Astrocyte (in vitro differentiated cells and primary cell): ENCODE measurements at regions not wholly inside any gene's neighbourhood (a gene's known extent, or its start where the extent isn't known, plus 50 kb on each side); places are given as distances from the start of the nearest gene placed in this dataset.

Experiments used
- DNase-seq: peaks from one replicate; pipeline ENCODE4 v3.0.0-alpha.2; 2010; ENCODE audit warnings: low read depth
- FAIRE-seq: peaks from 2 replicates; lab custom pipeline; 2011; peaks lifted over from hg19 to GRCh38; lab: Jason Lieb, UNC
- H2AFZ ChIP-seq: 2 replicates; pipeline ENCODE4 v1.6.0; 2012; ENCODE audit warnings: low read depth, low read length, inconsistent platforms
- H3K27ac ChIP-seq: 2 replicates; pipeline ENCODE4 v1.5.1; 2011; ENCODE audit warnings: low read depth, low read length, inconsistent platforms
- H3K27me3 ChIP-seq: 2 replicates; pipeline ENCODE4 v1.6.0; 2011; ENCODE audit warnings: low read length, inconsistent platforms; ENCODE audit not compliant: insufficient read depth
- H3K36me3 ChIP-seq: 2 replicates; pipeline ENCODE4 v1.5.1; 2011; ENCODE audit warnings: low read length, inconsistent platforms; ENCODE audit not compliant: insufficient read depth
- H3K4me1 ChIP-seq: 2 replicates; pipeline ENCODE4 v1.5.1; 2011; ENCODE audit warnings: low read length, inconsistent platforms; ENCODE audit not compliant: insufficient read depth
- H3K4me2 ChIP-seq: 2 replicates; pipeline ENCODE4 v1.6.0; 2012; ENCODE audit warnings: low read length, inconsistent platforms
- H3K4me3 ChIP-seq: 2 replicates; pipeline ENCODE4 v1.5.1; 2011; ENCODE audit warnings: low read depth, mild to moderate bottlenecking, low read length, inconsistent platforms; ENCODE audit not compliant: insufficient read depth
- H3K79me2 ChIP-seq: 2 replicates; pipeline ENCODE4 v1.6.0; 2012; ENCODE audit warnings: mild to moderate bottlenecking, low read length, inconsistent platforms; ENCODE audit not compliant: insufficient read depth
- H3K9ac ChIP-seq: 2 replicates; pipeline ENCODE4 v1.6.0; 2012; ENCODE audit warnings: mild to moderate bottlenecking, low read length, inconsistent platforms
- H3K9me3 ChIP-seq: 2 replicates; pipeline ENCODE4 v1.5.1; 2012; ENCODE audit warnings: low read depth, mild to moderate bottlenecking, low read length, inconsistent platforms; ENCODE audit not compliant: insufficient read depth
- H4K20me1 ChIP-seq: 2 replicates; pipeline ENCODE4 v1.6.0; 2012; ENCODE audit warnings: low read length, inconsistent platforms; ENCODE audit not compliant: insufficient read depth
- H3K27ac Mint-ChIP-seq: one replicate; pipeline ENCODE4 v1.8.0; 2021; ENCODE audit warnings: mild to moderate bottlenecking, mixed read lengths; ENCODE audit not compliant: unreplicated experiment
- H3K27me3 Mint-ChIP-seq: one replicate; pipeline ENCODE4 v1.8.0; 2021; ENCODE audit warnings: low read depth, mixed read lengths; ENCODE audit not compliant: unreplicated experiment
- H3K36me3 Mint-ChIP-seq: one replicate; pipeline ENCODE4 v1.8.0; 2021; ENCODE audit warnings: low read depth, mixed read lengths; ENCODE audit not compliant: unreplicated experiment
- H3K4me1 Mint-ChIP-seq: one replicate; pipeline ENCODE4 v1.8.0; 2021; ENCODE audit warnings: low read depth, mixed read lengths; ENCODE audit not compliant: unreplicated experiment
- H3K4me3 Mint-ChIP-seq: one replicate; pipeline ENCODE4 v1.8.0; 2021; ENCODE audit warnings: mild to moderate bottlenecking, moderate library complexity, mixed read lengths; ENCODE audit not compliant: unreplicated experiment
- H3K9me3 Mint-ChIP-seq: one replicate; pipeline ENCODE4 v1.8.0; 2021; ENCODE audit warnings: mild to moderate bottlenecking, mixed read lengths; ENCODE audit not compliant: unreplicated experiment
- EZH2 ChIP-seq: IDR thresholded peaks from 2 replicates; pipeline ENCODE4 v1.6.1; 2012; ENCODE audit warnings: mild to moderate bottlenecking, low read length, inconsistent platforms; ENCODE audit not compliant: insufficient read depth
- TF ChIP-seq, protein P1 (sequence below): IDR thresholded peaks from 2 replicates; pipeline ENCODE4 v1.5.1; 2011; ENCODE audit warnings: low read depth, mild to moderate bottlenecking, inconsistent platforms, low read length, moderate library complexity; ENCODE audit not compliant: insufficient read depth

DNA sequence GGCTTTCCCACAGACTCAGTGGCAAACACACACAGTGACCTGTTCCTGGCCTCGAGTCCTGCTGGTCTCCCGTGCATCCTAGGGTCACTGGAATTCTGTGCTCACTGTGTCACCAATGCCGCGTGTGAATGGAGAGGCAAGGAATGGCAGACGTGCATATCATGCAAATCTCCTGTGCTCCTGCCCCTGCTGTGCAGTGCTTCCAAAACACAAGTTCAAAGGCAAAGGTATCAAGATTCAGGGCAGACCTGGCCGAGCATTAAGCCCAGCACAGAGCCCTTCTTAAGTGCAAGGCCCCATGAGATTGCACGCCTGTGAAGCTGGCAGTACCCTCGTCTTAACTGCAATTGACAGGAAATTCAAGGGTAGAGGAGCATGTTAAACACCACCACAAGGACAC is 129.1 kb downstream of the NDUFA10 start:
- no peaks in the 10 kb centered on the region for H4K20me1 ChIP-seq
- no peak for TF ChIP-seq EZH2
- TF ChIP-seq, protein P1, sequence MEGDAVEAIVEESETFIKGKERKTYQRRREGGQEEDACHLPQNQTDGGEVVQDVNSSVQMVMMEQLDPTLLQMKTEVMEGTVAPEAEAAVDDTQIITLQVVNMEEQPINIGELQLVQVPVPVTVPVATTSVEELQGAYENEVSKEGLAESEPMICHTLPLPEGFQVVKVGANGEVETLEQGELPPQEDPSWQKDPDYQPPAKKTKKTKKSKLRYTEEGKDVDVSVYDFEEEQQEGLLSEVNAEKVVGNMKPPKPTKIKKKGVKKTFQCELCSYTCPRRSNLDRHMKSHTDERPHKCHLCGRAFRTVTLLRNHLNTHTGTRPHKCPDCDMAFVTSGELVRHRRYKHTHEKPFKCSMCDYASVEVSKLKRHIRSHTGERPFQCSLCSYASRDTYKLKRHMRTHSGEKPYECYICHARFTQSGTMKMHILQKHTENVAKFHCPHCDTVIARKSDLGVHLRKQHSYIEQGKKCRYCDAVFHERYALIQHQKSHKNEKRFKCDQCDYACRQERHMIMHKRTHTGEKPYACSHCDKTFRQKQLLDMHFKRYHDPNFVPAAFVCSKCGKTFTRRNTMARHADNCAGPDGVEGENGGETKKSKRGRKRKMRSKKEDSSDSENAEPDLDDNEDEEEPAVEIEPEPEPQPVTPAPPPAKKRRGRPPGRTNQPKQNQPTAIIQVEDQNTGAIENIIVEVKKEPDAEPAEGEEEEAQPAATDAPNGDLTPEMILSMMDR = no peak
- H3K4me3 ChIP-seq = no peak overlapping the region
- H3K9ac ChIP-seq = no peak overlapping the region
- Mint-ChIP-seq H3K27me3 (peaks cover 48% of the 10 kb centered on the region), H3K36me3 (no peaks in the 10 kb centered on the region), H3K9me3 (peaks cover 9% of the 10 kb centered on the region), H3K4me1 (no peaks in the 10 kb centered on the region), H3K4me3 (no peak overlapping the region), H3K27ac (no peak overlapping the region)
- FAIRE-seq (no peak), DNase-seq (no peak)
- no peaks in the 10 kb centered on the region for H3K9me3 ChIP-seq
- H3K4me1 ChIP-seq = no peaks in the 10 kb centered on the region
- no peak overlapping the region for H2AFZ ChIP-seq
- H3K27ac ChIP-seq = no peak overlapping the region
- no peaks in the 10 kb centered on the region for H3K36me3 ChIP-seq
- no peaks in the 10 kb centered on the region for H3K79me2 ChIP-seq
- peaks cover 2% of the 10 kb centered on the region for H3K27me3 ChIP-seq
- no peak overlapping the region for H3K4me2 ChIP-seq

GRCh38 chr2:239895669-239896068 is 129.5 kb downstream of the NDUFA10 start:
- H3K9me3 ChIP-seq = no peaks in the 10 kb centered on the region
- H3K4me3 Mint-ChIP-seq = no peak overlapping the region
- no peaks in the 10 kb centered on the region for H3K36me3 Mint-ChIP-seq
- no peak for FAIRE-seq
- H4K20me1 ChIP-seq = no peaks in the 10 kb centered on the region
- H3K27me3 Mint-ChIP-seq = peaks cover 44% of the 10 kb centered on the region
- no peak overlapping the region for H3K4me2 ChIP-seq
- H3K27me3 ChIP-seq = peaks cover 2% of the 10 kb centered on the region
- H3K4me1 ChIP-seq = no peaks in the 10 kb centered on the region
- no peak overlapping the region for H3K9ac ChIP-seq
- no peak for DNase-seq
- no peaks in the 10 kb centered on the region for H3K4me1 Mint-ChIP-seq
- H2AFZ ChIP-seq = no peak overlapping the region
- TF ChIP-seq EZH2 = no peak
- TF ChIP-seq, protein P1 = no peak
- H3K36me3 ChIP-seq = no peaks in the 10 kb centered on the region
- H3K79me2 ChIP-seq = no peaks in the 10 kb centered on the region
- H3K9me3 Mint-ChIP-seq = peaks cover 9% of the 10 kb centered on the region
- no peak overlapping the region for H3K27ac Mint-ChIP-seq
- no peak overlapping the region for H3K4me3 ChIP-seq
- no peak overlapping the region for H3K27ac ChIP-seq

- Mint-ChIP-seq H3K36me3 (no peaks in the 10 kb centered on the region), H3K27me3 (peaks cover 42% of the 10 kb centered on the region), H3K27ac (no peak overlapping the region), H3K4me1 (no peaks in the 10 kb centered on the region), H3K4me3 (no peak overlapping the region), H3K9me3 (peaks cover 9% of the 10 kb centered on the region)
- no peak for TF ChIP-seq EZH2
- TF ChIP-seq, protein P1 = no peak
- no peaks in the 10 kb centered on the region for H3K4me1 ChIP-seq
- DNase-seq (no peak), FAIRE-seq (no peak)
- H4K20me1 ChIP-seq = no peaks in the 10 kb centered on the region
- H3K9ac ChIP-seq = no peak overlapping the region
- H3K4me3 ChIP-seq = no peak overlapping the region
- H3K79me2 ChIP-seq = no peaks in the 10 kb centered on the region
- no peak overlapping the region for H3K4me2 ChIP-seq
- H3K27me3 ChIP-seq = peaks cover 2% of the 10 kb centered on the region
- H3K36me3 ChIP-seq = no peaks in the 10 kb centered on the region
- H3K27ac ChIP-seq = no peak overlapping the region
- no peak overlapping the region for H2AFZ ChIP-seq
- no peaks in the 10 kb centered on the region for H3K9me3 ChIP-seq
Measured at GRCh38 chr2:239895116-239895515, 130.0 kb downstream of the NDUFA10 start.
